ENCODE measurements at regions not wholly inside any gene's neighbourhood (a gene's known extent, or its start where the extent isn't known, plus 50 kb on each side); places are given as distances from the start of the nearest gene placed in this dataset.
"Not testable (repeated sequence)": the region's sequence is repeated elsewhere in the genome, so short reads cannot be mapped to it uniquely, and the experiment has no call there.

- DNase-seq (ENCODE audit: low read depth, low spot score): no peak
Observed at GRCh38 chr9:78438211-78438610, 141.3 kb downstream of the PSAT1 start.

GRCh38 chr9:78438780-78439179, 141.9 kb downstream of the PSAT1 start:
- no peak for DNase-seq (ENCODE audit: low read depth, low spot score)

- peak; percentile 7 for DNase-seq (ENCODE audit: low read depth, low spot score)
Observed at GRCh38 chr9:78439190-78439865, 142.4 kb downstream of the PSAT1 start.

GRCh38 chr9:78439866-78440830, 143.2 kb downstream of the PSAT1 start:
- DNase-seq (ENCODE audit: low read depth, low spot score): no peak

- no peak for DNase-seq (ENCODE audit: low read depth, low spot score)
Observed at GRCh38 chr9:78441396-78441795, 144.5 kb downstream of the PSAT1 start.

- DNase-seq (ENCODE audit: low read depth, low spot score): no peak
Observed at GRCh38 chr9:78441822-78442431, 145.0 kb downstream of the PSAT1 start.

GRCh38 chr9:78442577-78442976, 145.7 kb downstream of the PSAT1 start:
- not testable (repeated sequence) for DNase-seq (ENCODE audit: low read depth, low spot score)

GRCh38 chr9:78443946-78444345, 147.0 kb downstream of the PSAT1 start:
- no peak for DNase-seq (ENCODE audit: low read depth, low spot score)

GRCh38 chr9:78448960-78449673, 152.2 kb downstream of the PSAT1 start:
- no peak for DNase-seq (ENCODE audit: low read depth, low spot score)

- DNase-seq (ENCODE audit: low read depth, low spot score): no peak
Observed at GRCh38 chr9:78453450-78453849, 156.5 kb downstream of the PSAT1 start.

GRCh38 chr9:78462611-78463010, 165.7 kb downstream of the PSAT1 start:
- DNase-seq (ENCODE audit: low read depth, low spot score): no peak

- DNase-seq (ENCODE audit: low read depth, low spot score): no peak
Observed at GRCh38 chr9:78463750-78464149, 166.8 kb downstream of the PSAT1 start.

GRCh38 chr9:78468231-78468630, 171.3 kb downstream of the PSAT1 start:
- no peak for DNase-seq (ENCODE audit: low read depth, low spot score)

GRCh38 chr9:78468974-78469576, 172.2 kb downstream of the PSAT1 start:
- DNase-seq (ENCODE audit: low read depth, low spot score): no peak

GRCh38 chr9:78470216-78470615, 173.3 kb downstream of the PSAT1 start:
- DNase-seq (ENCODE audit: low read depth, low spot score): no peak

GRCh38 chr9:78470741-78471140, 173.8 kb downstream of the PSAT1 start:
- DNase-seq (ENCODE audit: low read depth, low spot score): no peak

GRCh38 chr9:78472111-78472510, 175.2 kb downstream of the PSAT1 start:
- DNase-seq (ENCODE audit: low read depth, low spot score): no peak

- no peak for DNase-seq (ENCODE audit: low read depth, low spot score)
Observed at GRCh38 chr9:78479441-78479840, 182.5 kb downstream of the PSAT1 start.

- DNase-seq (ENCODE audit: low read depth, low spot score): no peak
Observed at GRCh38 chr9:78486661-78487060, 189.7 kb downstream of the PSAT1 start.

- DNase-seq (ENCODE audit: low read depth, low spot score): no peak
Observed at GRCh38 chr9:78490231-78490630, 193.3 kb downstream of the PSAT1 start.

GRCh38 chr9:78491402-78491801, 194.5 kb downstream of the PSAT1 start:
- DNase-seq (ENCODE audit: low read depth, low spot score): no peak

All from activated naive CD8-positive, alpha-beta T cell treated with anti-CD3 and anti-CD28 coated beads, Interleukin-2, amount 50 U/mL, for 16 hours (primary cell).